ENCODE measurements at regions not wholly inside any gene's neighbourhood (a gene's known extent, or its start where the extent isn't known, plus 50 kb on each side); places are given as distances from the start of the nearest gene placed in this dataset.

- Histone ChIP-seq H3K4me3 (ENCODE audit: control insufficient read depth in 2 of 3, extremely low read depth in 1 of 3, insufficient read depth in 2 of 3, low read depth in 1 of 3, low read length in 3 of 3) (peak overlapping the region in 1 of 3 experiments; percentile 23), H3K36me3 (ENCODE audit: control insufficient read depth in 2 of 2, extremely low read depth in 1 of 2, insufficient read depth in 2 of 2, low read length in 2 of 2) (no peaks in the 10 kb centered on the region), H3K9me3 (ENCODE audit: control insufficient read depth, low read depth, low read length) (no peaks in the 10 kb centered on the region), H2AFZ (ENCODE audit: control insufficient read depth, low read length) (peak overlapping the region; percentile 41), H3K4me2 (ENCODE audit: control insufficient read depth, extremely low read depth, insufficient read depth, low read depth, low read length) (peak overlapping the region; percentile 72), H3K4me1 (ENCODE audit: control insufficient read depth, extremely low read depth, insufficient read depth, low read length) (peaks cover 14% of the 10 kb centered on the region), H3K9me1 (ENCODE audit: control insufficient read depth, extremely low read depth, insufficient read depth, low read length) (no peaks in the 10 kb centered on the region), H3K79me2 (ENCODE audit: control insufficient read depth, insufficient read depth, low read length) (no peaks in the 10 kb centered on the region), H3K27ac (ENCODE audit: control insufficient read depth, insufficient read depth, low read length) (peak overlapping the region; percentile 77), H3K27me3 (ENCODE audit: control insufficient read depth, extremely low read depth, insufficient read depth, low read length) (no peaks in the 10 kb centered on the region), H4K20me1 (ENCODE audit: control insufficient read depth, extremely low read depth, insufficient read depth, low read length) (no peaks in the 10 kb centered on the region), H3K9ac (ENCODE audit: control insufficient read depth, extremely low read depth, insufficient read depth, low read length) (peak overlapping the region; percentile 13)
- FAIRE-seq (peak; percentile 82), DNase-seq (ENCODE audit: low read depth, low spot score) (peak; percentile 76)
- dilution Hi-C loops (cut with MboI; ENCODE audit: extremely low pct_ligation_motif_present, low sequenced_read_pairs), result no loop called here
- TF ChIP-seq CTCF (optimal IDR thresholded peaks at IDR 0.05 in 1 of 3, IDR thresholded peaks at IDR 0.05 in 1 of 3, conservative IDR thresholded peaks at IDR 0.05 in 1 of 3; ENCODE audit: extremely low read depth in 1 of 3, insufficient read depth in 2 of 3, low read length in 3 of 3), result peak in 1 of 3 experiments; percentile 15
- TF ChIP-seq EZH2 (IDR thresholded peaks at IDR 0.05; ENCODE audit: low read length), result no peak
These were observed 77.3 kb upstream of the ATF7IP2 start for GRCh38 chr16:10308305-10309193.

DNA sequence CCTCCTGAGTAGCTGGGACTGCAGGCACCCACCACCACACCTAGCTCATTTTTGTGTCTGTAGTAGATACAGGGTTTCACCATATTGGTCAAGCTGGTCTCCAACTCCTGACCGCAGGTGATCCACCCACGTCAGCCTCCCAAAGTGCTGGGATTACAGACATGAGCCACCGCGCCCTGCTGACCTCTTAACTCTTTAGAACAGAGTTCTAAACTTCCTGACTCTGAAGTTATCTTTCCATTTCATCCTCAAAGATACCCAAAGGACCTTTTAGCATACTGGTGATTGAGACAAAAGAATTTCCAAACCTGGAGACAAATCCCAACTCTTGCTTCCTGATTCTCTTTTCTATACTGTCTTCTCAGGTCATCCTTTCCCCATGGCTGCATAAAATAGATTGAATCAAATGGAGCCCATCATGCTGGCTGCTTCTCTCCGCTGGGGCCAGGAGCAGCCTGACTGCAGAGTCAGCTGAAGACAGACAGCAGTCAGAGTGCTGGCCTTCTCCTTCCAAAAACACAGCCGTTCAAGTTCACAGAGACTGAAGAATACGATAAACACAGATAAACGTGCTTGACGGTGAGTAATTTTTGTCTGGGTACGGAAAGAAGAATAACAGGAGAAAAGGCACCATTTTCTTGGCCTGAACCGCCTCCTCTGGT is 76.5 kb upstream of the ATF7IP2 start:
- peak overlapping the region; percentile 54 for H2AFZ ChIP-seq (ENCODE audit: control insufficient read depth, low read length)
- H3K27ac ChIP-seq (ENCODE audit: control insufficient read depth, insufficient read depth, low read length), result peak overlapping the region; percentile 77
- FAIRE-seq, result no peak

More for the DNA sequence above, 76.5 kb upstream of the ATF7IP2 start:
- DNase-seq (ENCODE audit: low read depth, low spot score), result no peak
- no peaks in the 10 kb centered on the region for H3K9me1 ChIP-seq (ENCODE audit: control insufficient read depth, extremely low read depth, insufficient read depth, low read length)
- no peaks in the 10 kb centered on the region for H3K79me2 ChIP-seq (ENCODE audit: control insufficient read depth, insufficient read depth, low read length)
- H3K9me3 ChIP-seq (ENCODE audit: control insufficient read depth, low read depth, low read length), result no peaks in the 10 kb centered on the region
- TF ChIP-seq CTCF (optimal IDR thresholded peaks at IDR 0.05 in 1 of 3, IDR thresholded peaks at IDR 0.05 in 1 of 3, conservative IDR thresholded peaks at IDR 0.05 in 1 of 3; ENCODE audit: extremely low read depth in 1 of 3, insufficient read depth in 2 of 3, low read length in 3 of 3) (no peak), EZH2 (IDR thresholded peaks at IDR 0.05; ENCODE audit: low read length) (no peak)
- H3K9ac ChIP-seq (ENCODE audit: control insufficient read depth, extremely low read depth, insufficient read depth, low read length), result peak overlapping the region; percentile 13
- dilution Hi-C loops (cut with MboI; ENCODE audit: extremely low pct_ligation_motif_present, low sequenced_read_pairs), result no loop called here
- no peaks in the 10 kb centered on the region for H3K36me3 ChIP-seq (ENCODE audit: control insufficient read depth in 2 of 2, extremely low read depth in 1 of 2, insufficient read depth in 2 of 2, low read length in 2 of 2)
- peak overlapping the region; percentile 72 for H3K4me2 ChIP-seq (ENCODE audit: control insufficient read depth, extremely low read depth, insufficient read depth, low read depth, low read length)
- no peaks in the 10 kb centered on the region for H4K20me1 ChIP-seq (ENCODE audit: control insufficient read depth, extremely low read depth, insufficient read depth, low read length)
- peaks cover 14% of the 10 kb centered on the region for H3K4me1 ChIP-seq (ENCODE audit: control insufficient read depth, extremely low read depth, insufficient read depth, low read length)
- no peaks in the 10 kb centered on the region for H3K27me3 ChIP-seq (ENCODE audit: control insufficient read depth, extremely low read depth, insufficient read depth, low read length)
- H3K4me3 ChIP-seq (ENCODE audit: control insufficient read depth in 2 of 3, extremely low read depth in 1 of 3, insufficient read depth in 2 of 3, low read depth in 1 of 3, low read length in 3 of 3), result no peak overlapping the region

All from keratinocyte (primary cell).